Tibial nerve (tissue), 4 donors: ENCODE measurements at regions not wholly inside any gene's neighbourhood (a gene's known extent, or its start where the extent isn't known, plus 50 kb on each side); places are given as distances from the start of the nearest gene placed in this dataset.

ENCODE experiments used
- DNase-seq, 2 donors: peaks; one replicate each; pipeline ENCODE4 v3.0.0-alpha.2; 2019; ENCODE audit warnings: low spot score in 2 of 2
- H3K27ac ChIP-seq, 4 donors: fragments of 200-600 bp; sonication (generic) in 3 of 4; one replicate each; pipeline ENCODE4 v1.5.1; 2017 to 2019; ENCODE audit warnings: mild to moderate bottlenecking in 1 of 4
- H3K27me3 ChIP-seq, 2 donors: fragments of 200-600 bp; sonication (generic) in 1 of 2; one replicate each; pipeline versions ENCODE4 v1.5.1 to v1.6.0; 2017 to 2019
- H3K36me3 ChIP-seq, 3 donors: fragments of 200-600 bp; sonication (generic); one replicate each; pipeline ENCODE4 v1.5.1; 2018 to 2019
- H3K4me1 ChIP-seq, 4 donors: fragments of 200-600 bp; sonication (generic) in 3 of 4; one replicate each; pipeline ENCODE4 v1.5.1; 2017 to 2019
- H3K4me3 ChIP-seq, 4 donors: fragments of 200-600 bp; sonication (generic) in 3 of 4; one replicate each; pipeline ENCODE4 v1.5.1; 2017 to 2019; ENCODE audit warnings: mild to moderate bottlenecking in 1 of 4, moderate library complexity in 1 of 4
- H3K9me3 ChIP-seq, 4 donors: fragments of 200-600 bp; sonication (generic) in 3 of 4; one replicate each; pipeline ENCODE4 v1.5.1; 2017 to 2019
- EP300 ChIP-seq, 2 donors: sonication (generic); formaldehyde crosslinking; IDR thresholded peaks; one replicate each; pipeline ENCODE4 v1.6.1; 2017; ENCODE audit warnings: antibody characterized with exemption in 2 of 2, mild to moderate bottlenecking in 1 of 2
- POLR2A ChIP-seq, 2 donors: fragments of 450-650 bp; IDR thresholded peaks; one replicate each; pipeline ENCODE4 v1.6.1; 2017; ENCODE audit warnings: antibody characterized with exemption in 2 of 2, mild to moderate bottlenecking in 2 of 2, moderate library complexity in 2 of 2
- WGBS, 2 donors: methylation state at CpG; one replicate each; pipeline ENCODE4 v1.1.5; 2018; 5-methylcytosine and 5-hydroxymethylcytosine counted together
- TF ChIP-seq, protein P1 (sequence below), 5 experiments: fragments of 200-600 bp in 3 of 5; fragments of 450-650 bp in 2 of 5; sonication (generic) in 3 of 5; IDR thresholded peaks; one replicate each; pipeline ENCODE4 v1.5.1; 2016 to 2019; ENCODE audit warnings: antibody characterized with exemption in 5 of 5, mild to moderate bottlenecking in 3 of 5, moderate library complexity in 2 of 5

DNA sequence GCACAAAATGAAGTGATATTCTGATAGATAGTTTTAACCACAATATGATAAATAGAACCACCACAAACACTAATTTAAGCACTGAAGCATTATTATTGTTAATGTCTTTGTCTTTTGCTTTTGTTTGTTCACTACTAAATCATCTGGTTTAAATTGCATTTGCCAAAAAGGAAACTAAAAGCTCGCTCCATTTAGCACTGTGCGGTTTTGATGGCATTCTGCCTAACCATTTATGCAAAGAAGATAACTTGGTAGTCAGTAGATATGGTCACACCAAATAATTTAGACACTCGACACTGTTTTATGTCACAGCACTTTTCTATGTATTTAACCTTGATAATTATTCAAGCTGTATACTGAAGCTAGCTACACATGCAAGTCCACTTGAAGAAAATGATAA lies 849.8 kb upstream of the CDH6 start:
- no peaks in the 10 kb centered on the region for H3K9me3 ChIP-seq
- H3K27ac ChIP-seq, result no peak overlapping the region
- TF ChIP-seq, protein P1, sequence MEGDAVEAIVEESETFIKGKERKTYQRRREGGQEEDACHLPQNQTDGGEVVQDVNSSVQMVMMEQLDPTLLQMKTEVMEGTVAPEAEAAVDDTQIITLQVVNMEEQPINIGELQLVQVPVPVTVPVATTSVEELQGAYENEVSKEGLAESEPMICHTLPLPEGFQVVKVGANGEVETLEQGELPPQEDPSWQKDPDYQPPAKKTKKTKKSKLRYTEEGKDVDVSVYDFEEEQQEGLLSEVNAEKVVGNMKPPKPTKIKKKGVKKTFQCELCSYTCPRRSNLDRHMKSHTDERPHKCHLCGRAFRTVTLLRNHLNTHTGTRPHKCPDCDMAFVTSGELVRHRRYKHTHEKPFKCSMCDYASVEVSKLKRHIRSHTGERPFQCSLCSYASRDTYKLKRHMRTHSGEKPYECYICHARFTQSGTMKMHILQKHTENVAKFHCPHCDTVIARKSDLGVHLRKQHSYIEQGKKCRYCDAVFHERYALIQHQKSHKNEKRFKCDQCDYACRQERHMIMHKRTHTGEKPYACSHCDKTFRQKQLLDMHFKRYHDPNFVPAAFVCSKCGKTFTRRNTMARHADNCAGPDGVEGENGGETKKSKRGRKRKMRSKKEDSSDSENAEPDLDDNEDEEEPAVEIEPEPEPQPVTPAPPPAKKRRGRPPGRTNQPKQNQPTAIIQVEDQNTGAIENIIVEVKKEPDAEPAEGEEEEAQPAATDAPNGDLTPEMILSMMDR (IDR thresholded peaks at IDR 0.05), result no peak
- TF ChIP-seq EP300 (IDR thresholded peaks at IDR 0.05) (no peak), POLR2A (IDR thresholded peaks at IDR 0.05) (no peak)
- H3K27me3 ChIP-seq, result no peaks in the 10 kb centered on the region
- DNase-seq, result no peak
- WGBS, 2 donors, result 65 to 72% methylated on average over 3 of the region's 3 CpGs
- H3K4me1 ChIP-seq, result no peaks in the 10 kb centered on the region
- no peak overlapping the region for H3K4me3 ChIP-seq
- H3K36me3 ChIP-seq, result no peaks in the 10 kb centered on the region

DNA sequence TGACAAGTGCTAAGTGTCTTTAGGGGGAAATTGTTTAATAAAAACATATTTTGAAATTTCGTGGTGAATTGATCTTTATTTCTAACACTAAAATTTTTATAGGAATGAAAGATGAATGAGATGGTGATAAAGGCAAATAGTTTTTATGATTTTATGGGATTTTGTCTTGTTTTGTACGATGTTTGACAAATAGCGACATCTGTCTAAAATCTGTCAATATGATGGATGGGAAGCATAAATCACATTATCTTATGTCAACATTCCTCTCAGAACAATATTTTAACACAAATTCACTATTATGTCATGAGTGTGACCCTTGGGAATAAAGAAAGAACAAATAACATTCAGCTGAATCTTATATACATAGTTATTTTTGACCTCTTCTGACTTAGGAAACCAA lies 852.0 kb upstream of the CDH6 start:
- H3K36me3 ChIP-seq, result no peaks in the 10 kb centered on the region
- no peak for DNase-seq
- no peaks in the 10 kb centered on the region for H3K27me3 ChIP-seq
- no peaks in the 10 kb centered on the region for H3K9me3 ChIP-seq
- no peaks in the 10 kb centered on the region for H3K4me1 ChIP-seq
- WGBS, 2 donors, result 68 to 71% methylated on average over 3 of the region's 3 CpGs
- H3K4me3 ChIP-seq, result no peak overlapping the region
- no peak overlapping the region for H3K27ac ChIP-seq
- TF ChIP-seq POLR2A (IDR thresholded peaks at IDR 0.05), result no peak
- TF ChIP-seq EP300 (IDR thresholded peaks at IDR 0.05), result no peak
- TF ChIP-seq, protein P1 (IDR thresholded peaks at IDR 0.05), result no peak

DNA sequence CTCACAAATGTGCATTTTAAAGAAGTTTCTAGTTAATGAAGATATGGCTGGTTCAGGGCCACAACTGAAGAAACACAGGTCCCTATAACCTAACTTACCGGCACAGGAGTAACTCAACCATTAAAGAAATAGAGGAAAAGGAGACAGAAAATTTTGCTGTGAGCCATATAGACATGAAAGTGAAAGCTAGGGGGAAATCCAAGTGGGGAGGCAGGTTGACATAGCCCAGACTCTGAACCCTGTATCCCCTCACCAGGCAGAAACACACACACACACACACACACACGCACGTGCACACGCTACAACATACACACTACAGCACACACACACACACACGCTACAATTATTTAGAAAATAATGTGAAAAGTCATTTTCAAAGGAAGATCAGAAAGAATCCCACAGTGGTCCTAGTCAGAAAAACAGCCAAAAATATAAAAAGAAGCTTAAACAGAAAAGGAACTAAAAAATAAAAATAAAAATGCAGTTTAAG lies 856.4 kb upstream of the CDH6 start:
- Histone ChIP-seq H3K4me3 (no peak overlapping the region), H3K27me3 (no peaks in the 10 kb centered on the region)

DNA sequence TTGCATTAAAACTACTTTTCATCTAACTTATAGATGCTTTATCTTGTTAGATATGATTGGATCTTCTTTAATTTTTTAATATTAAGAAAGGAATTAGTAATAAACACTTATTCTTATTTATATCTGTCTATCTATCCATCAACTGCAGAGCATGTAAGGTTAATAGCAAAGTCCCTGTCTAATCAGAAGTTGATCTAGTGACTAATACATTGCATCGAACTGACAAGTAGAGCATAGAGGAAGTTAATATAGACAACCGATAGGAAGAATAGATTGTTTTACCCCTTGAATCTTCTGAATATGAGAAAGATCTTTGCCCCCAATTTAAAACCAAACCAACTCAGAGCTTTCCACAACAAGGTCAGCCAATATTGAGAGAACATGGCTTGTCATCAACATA lies 862.0 kb upstream of the CDH6 start:
- no peaks in the 10 kb centered on the region for H3K4me1 ChIP-seq
- H3K27ac ChIP-seq, result no peak overlapping the region
- TF ChIP-seq POLR2A (IDR thresholded peaks at IDR 0.05) (no peak), EP300 (IDR thresholded peaks at IDR 0.05) (no peak)
- TF ChIP-seq, protein P1 (IDR thresholded peaks at IDR 0.05), result no peak
- H3K9me3 ChIP-seq, result peaks cover 0 to 3% (median 0%) of the 10 kb centered on the region in 4 donors
- H3K4me3 ChIP-seq, result no peak overlapping the region
- no peaks in the 10 kb centered on the region for H3K27me3 ChIP-seq
- no peak for DNase-seq
- H3K36me3 ChIP-seq, result no peaks in the 10 kb centered on the region
- WGBS, 2 donors, result 87 to 89% methylated on average over 2 of the region's 2 CpGs

More for the DNA sequence above, 856.4 kb upstream of the CDH6 start:
- no peak for DNase-seq
- 87 to 88% methylated on average over 5 of the region's 5 CpGs for WGBS, 2 donors
- Histone ChIP-seq H3K9me3 (peaks cover 0 to 3% (median 0%) of the 10 kb centered on the region in 4 donors), H3K27ac (no peak overlapping the region), H3K4me1 (no peaks in the 10 kb centered on the region), H3K36me3 (no peaks in the 10 kb centered on the region)
- TF ChIP-seq EP300 (IDR thresholded peaks at IDR 0.05), result no peak
- TF ChIP-seq, protein P1 (IDR thresholded peaks at IDR 0.05), result no peak
- no peak for TF ChIP-seq POLR2A (IDR thresholded peaks at IDR 0.05)

DNA sequence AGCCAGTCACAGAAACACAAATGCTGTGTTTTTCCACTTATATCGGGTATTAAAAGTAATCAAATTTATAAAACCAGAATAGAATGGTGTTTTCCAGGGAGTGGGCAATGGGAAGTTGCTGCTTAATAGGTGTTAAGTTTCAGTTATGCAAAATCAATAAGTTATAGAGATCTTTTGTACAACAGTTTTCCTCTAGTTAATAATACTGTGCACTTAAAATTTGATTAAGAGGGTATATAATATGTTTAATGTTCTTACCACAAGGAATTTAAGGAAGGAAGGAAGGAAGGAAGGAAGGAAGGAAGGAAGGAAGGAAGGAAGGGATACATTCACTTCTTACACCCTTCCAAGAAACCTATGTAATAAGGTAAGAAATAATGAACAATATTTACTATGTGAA lies 867.7 kb upstream of the CDH6 start:
- no peaks in the 10 kb centered on the region for H3K4me1 ChIP-seq
- WGBS, 2 donors, result 94 to 100% methylated on average over 1 of the region's 1 CpG
- no peaks in the 10 kb centered on the region for H3K9me3 ChIP-seq
- no peak for DNase-seq
- TF ChIP-seq, protein P1 (IDR thresholded peaks at IDR 0.05), result no peak
- TF ChIP-seq POLR2A (IDR thresholded peaks at IDR 0.05) (no peak), EP300 (IDR thresholded peaks at IDR 0.05) (no peak)
- no peaks in the 10 kb centered on the region for H3K36me3 ChIP-seq
- no peaks in the 10 kb centered on the region for H3K27me3 ChIP-seq
- no peak overlapping the region for H3K27ac ChIP-seq
- H3K4me3 ChIP-seq, result no peak overlapping the region
